Activated CD8-positive, alpha-beta memory T cell treated with anti-CD3 and anti-CD28 coated beads for 36 hours (primary cell): ENCODE measurements at regions not wholly inside any gene's neighbourhood (a gene's known extent, or its start where the extent isn't known, plus 50 kb on each side); places are given as distances from the start of the nearest gene placed in this dataset.

Source experiments
- CTCF ChIA-PET: fragments of 350-600 bp; sonication (Branson Sonifier 250); formaldehyde crosslinking; loops from one replicate; lab custom pipeline; 2021; ENCODE audit warnings: antibody characterized with exemption; lab: Charles Lee
- POLR2A ChIA-PET: fragments of 350-600 bp; sonication (Branson Sonifier 250); formaldehyde crosslinking; loops from one replicate; lab custom pipeline; 2021; ENCODE audit warnings: antibody characterized with exemption; lab: Charles Lee

DNA sequence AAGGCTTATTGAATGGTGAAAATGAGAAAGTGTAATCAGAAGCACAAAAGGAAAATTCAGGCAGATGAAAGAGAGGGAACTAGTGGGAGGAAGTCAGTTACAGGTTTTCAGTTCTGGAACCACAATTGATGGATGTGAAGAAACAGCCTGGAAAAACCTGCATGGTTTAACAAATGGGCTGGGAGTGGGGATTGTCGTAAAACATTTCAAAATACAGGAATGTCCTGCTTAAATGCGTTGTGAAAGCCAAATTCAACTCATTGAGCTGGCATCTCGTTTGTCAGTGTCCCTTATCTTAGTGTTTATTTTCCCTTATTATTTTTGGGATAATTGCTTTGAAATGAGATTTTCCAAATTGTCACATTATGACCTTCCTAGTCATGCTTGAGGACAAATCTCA, 106.5 kb upstream of the RFC3 start:
- CTCF ChIA-PET, result no interaction called here
- POLR2A ChIA-PET, result no interaction called here

DNA sequence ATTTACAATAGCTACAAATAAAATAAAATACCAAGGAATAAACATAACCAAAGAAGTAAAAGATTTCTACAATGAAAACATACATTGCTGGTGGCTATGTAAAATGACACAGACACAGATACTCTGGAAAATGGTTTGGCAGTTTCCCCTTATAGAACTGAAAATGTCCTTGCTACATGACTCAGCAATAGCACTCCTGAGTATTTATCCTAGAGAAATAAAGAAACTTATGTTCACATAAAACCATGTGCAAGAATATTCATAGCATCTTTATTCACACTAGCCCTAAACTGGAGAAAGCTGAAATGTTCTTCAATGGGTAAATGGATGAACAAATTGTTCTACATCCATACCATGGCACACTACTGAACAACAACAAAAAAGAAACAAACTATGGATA, 100.2 kb upstream of the RFC3 start:
- CTCF ChIA-PET, result no interaction called here
- POLR2A ChIA-PET, result no interaction called here

DNA sequence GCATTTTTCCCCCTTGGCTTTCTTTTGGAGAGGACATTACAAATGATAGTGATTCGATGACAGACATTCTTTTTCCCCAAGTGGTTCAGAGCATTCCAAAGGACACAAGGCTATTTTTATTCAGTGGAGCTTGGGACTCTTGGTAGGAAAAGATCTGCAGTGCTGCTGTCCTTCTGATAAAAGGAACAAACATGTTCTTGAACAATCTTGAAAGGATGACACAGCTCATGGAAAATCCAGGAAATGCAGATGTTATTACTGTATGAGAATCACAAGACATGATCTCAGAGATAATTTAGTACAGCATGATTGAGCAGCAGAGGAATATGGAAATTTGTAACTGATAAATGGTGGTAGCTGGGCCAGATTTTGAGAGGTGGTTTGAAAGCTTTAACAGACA, 96.2 kb upstream of the RFC3 start:
- ChIA-PET POLR2A (no interaction called here), CTCF (interaction anchor here (0.5 to 3.8 kb wide), 4 partner anchors 32 to 178 kb away, joined by 3 to 19 read pairs (median 3); no protein-coding TSS in a partner anchor)

DNA sequence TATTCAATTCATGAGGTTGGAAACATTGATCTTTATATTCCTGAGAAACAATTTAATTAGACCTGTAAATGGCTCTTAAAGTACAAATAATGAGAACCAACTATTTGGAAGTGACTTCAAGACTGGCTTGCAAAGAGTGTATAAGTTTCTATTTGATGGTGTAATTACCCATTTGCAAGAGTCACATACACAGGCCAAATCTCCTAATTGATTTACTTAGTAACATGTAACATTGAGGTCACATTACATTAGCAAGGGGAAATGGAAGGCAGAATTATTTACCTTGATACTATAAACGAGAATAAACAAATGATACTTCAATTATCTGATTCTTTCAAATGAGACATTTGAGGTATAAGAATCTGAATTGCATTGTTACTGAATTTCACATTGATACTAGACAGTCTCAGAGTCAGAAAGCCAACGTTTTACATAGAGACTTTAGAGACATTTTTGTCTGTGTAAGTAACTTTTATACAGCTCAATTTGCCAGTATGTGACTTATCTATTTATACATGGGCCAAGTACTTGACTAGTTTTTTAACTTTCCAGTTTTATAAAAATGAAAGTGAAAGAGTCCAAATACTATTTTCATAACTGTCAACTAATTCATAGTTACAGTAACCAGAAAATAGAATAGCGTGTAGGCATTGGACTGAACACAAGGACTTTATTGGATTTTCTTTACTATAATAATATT, 95.6 kb upstream of the RFC3 start:
- POLR2A ChIA-PET, result no interaction called here

DNA sequence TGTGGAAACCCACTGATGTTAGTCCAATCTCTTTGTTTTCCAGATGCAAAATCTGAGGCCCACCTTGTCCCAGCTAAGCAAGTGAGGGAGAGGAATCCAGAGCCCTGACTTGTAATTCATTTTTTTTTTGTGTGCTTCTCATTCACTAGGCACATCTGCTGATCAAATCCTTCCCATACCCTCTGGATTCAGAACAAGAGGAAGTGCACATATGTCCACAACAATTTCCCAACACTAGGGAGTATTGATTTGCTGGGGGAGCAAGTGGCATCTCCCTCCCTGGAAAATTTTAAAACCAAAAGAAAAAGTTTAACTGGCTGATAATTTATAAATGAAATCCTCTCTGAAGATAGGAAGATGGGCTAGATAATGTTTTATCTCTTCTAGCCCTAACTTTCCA, 94.6 kb upstream of the RFC3 start:
- POLR2A ChIA-PET, result no interaction called here

More for the DNA sequence above, 95.6 kb upstream of the RFC3 start:
- CTCF ChIA-PET, result interaction anchor here (0.5 to 3.8 kb wide), 5 partner anchors 32 to 179 kb away, joined by 3 to 19 read pairs (median 3); no protein-coding TSS in a partner anchor

DNA sequence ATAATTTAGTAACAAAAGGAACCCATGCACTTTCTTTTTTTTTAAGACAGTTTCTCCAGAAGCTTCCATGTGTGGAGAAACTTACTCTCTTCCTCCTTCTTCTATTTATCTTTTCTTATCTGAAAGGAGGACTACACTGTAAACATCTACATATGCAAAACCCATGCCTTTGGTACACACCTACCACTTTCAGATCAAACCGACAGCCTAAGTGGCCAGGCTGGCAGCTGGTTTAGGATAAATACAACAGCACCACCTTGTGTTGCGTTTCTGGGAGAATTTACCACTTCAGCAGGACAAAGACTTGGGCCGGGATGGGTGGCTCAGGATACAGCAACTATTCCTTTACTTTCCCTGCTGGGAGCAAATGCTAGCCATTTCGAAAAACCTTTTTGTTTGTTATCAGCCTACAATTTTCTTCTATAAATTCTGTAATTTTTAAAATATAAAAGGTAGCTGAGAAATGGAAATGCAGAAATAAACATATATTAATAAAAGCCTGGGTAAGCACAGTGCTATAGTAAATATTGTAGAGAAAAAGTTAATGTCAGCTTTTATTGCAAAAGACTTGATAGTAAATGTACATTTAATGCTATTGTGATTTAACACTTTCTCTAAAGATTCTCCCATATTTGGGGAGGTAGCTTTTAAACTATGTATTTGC, 94.0 kb upstream of the RFC3 start:
- CTCF ChIA-PET, result interaction anchor here (0.6 to 3.8 kb wide), 8 partner anchors 17 to 500 kb away, joined by 3 to 19 read pairs (median 4); no protein-coding TSS in a partner anchor
- POLR2A ChIA-PET, result interaction anchor here (0.7 kb wide), 1 partner anchor 117 kb away, joined by 3 read pairs; no protein-coding TSS in a partner anchor

More for the DNA sequence above, 94.6 kb upstream of the RFC3 start:
- CTCF ChIA-PET, result interaction anchor here (0.6 to 3.8 kb wide), 7 partner anchors 17 to 495 kb away, joined by 3 to 19 read pairs (median 5); no protein-coding TSS in a partner anchor

DNA sequence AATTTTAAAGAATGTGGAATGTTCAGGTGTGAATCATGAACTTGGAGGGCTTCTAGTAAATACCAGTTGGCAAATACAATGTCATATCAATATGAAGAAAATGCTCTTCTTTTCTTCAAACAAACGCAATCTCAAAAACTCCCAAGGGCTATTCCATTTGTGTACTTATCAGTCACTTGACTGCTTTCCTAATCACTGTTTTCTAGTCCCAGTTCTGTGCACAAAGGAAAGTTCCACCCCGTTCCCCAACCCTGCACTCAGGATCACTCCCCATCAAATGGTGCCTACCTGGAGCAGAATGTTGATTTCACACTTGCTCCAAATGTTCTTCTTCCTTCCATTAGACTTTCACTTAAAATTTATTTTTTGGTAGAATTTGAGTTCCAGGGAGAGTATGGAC, 92.6 kb upstream of the RFC3 start:
- ChIA-PET CTCF (interaction anchor here (2.1 kb wide), 1 partner anchor 497 kb away, joined by 5 read pairs; no protein-coding TSS in a partner anchor), POLR2A (no interaction called here)

DNA sequence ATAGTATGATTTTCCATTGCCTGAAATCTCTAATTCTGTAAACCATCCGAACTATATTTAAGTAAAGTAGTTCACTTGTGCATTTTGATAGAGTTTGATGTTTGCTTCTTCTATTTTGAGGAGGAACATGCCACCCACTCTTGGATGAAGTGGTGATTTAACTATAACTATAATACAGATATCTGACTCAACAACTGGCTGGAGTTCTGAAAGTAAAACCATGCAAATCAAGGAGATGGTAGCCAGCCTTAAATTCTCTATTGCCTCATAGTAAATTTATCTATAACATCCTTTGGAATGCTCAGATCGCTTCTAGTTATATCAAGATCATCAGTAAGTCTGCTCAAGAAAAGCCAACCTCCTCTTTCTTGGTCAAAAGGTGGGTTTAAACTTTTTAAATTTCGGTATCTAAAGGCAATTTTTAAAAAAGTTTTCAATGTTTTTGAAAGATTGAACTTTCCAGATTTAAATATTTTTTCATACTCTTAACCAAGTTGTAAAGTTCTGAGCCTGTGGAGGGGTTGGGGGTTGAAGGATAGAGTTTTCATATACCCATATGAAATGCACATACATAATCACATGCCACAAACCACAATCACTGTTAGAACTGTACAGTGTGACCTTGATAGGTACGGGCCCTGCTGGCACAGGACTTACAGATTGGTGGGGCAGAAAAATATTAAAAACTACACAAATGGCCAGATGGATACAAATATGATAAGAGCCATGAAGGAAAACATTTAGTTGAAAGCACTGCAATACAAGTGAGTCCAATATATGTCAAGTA, 90.5 kb upstream of the RFC3 start:
- POLR2A ChIA-PET, result no interaction called here
- CTCF ChIA-PET, result no interaction called here

DNA sequence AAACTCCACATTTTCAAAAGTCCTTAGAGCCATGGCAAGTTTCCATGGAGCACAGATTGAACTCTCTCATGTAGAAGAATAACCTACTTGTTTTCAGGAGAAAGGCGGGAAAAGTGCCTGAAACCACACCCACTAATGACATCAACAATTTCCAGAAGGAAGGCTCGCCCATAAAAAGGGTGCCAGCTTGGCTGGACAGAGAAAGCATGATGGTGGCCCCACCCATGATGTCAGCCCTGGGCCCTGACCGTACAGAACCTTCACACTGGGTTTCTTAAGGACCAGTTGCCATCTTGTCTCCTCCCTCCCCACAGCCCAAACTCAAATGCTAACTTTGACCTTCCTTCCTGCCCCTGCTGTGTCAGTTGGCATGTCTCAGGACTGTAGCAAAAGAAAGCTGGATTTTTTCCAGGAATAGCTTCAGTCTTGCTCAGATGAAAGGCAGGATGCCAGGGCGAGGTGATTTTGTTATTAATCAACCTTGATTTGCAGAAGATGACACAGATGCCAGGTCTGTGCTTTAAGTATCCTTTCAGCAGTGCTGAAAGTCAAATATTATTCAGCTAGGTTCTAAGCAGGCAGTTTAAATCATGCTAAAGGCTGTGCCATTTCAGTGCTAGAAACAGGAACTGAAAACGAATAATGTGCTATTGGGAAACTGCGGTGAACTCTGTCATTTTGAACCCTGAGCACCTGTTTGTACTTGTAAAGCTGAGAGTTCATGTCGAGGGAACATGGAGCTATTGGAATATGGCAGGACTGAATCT, 89.5 kb upstream of the RFC3 start:
- ChIA-PET CTCF (interaction anchor here (1.1 kb wide), 1 partner anchor 186 kb away, joined by 5 read pairs; no protein-coding TSS in a partner anchor), POLR2A (no interaction called here)

DNA sequence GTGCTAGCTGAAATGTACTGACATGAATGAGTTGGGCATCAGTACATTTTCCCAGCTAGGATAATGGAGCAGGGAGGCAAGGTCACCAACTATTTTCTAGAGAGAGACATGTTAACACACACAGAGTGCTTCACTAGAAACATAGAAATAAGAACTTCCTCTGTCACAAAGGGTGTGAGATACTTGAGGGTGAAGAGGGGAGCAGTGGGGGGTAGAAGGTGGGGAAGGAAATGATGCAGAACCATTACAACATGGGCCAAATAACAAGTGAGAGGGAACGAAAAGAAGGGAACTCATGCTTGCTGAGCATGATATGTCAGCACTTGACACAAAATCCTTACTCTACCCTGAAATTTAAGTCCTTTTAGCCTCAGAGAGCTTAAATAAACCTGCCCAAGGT, 87.8 kb upstream of the RFC3 start:
- CTCF ChIA-PET, result no interaction called here

DNA sequence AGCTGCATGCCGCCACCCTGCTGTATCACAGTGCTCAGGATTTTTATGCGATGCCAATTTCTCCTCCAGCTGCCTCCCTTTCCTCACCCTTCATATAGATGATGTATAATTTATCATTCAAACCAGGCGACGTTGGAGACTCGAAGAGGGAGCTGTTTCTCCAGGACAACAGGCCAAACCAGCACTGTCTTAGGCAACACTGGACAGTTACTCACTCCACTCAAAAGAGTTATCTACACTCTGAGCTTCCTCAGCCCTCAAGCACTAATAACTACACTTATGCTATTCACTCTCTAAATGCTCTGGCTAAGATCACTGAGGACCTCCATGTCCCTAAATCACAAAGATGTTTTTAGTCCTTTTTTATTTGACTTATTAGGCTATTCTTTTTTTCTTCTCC, 87.3 kb upstream of the RFC3 start:
- POLR2A ChIA-PET, result no interaction called here
- CTCF ChIA-PET, result no interaction called here

More for the DNA sequence above, 87.8 kb upstream of the RFC3 start:
- POLR2A ChIA-PET, result no interaction called here

DNA sequence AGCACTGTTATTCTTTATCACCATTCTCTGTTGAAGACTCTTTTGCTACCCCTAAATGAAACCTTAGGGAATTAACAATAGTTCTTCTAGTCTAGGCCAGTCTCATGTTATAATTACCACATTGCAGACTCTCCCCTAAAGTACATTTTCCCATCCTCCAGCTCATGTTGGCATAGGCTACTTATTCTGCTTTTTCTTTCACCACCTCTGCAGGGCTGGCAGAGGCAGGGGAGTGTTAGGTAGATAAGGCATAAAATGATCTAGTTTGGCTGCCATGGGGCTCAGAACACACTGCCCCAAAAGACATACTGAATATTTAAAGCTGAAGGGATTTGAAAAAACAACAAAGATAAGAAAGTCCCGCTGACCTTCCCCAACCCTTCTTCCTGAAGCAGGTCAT, 82.7 kb upstream of the RFC3 start:
- ChIA-PET CTCF (no interaction called here), POLR2A (no interaction called here)

DNA sequence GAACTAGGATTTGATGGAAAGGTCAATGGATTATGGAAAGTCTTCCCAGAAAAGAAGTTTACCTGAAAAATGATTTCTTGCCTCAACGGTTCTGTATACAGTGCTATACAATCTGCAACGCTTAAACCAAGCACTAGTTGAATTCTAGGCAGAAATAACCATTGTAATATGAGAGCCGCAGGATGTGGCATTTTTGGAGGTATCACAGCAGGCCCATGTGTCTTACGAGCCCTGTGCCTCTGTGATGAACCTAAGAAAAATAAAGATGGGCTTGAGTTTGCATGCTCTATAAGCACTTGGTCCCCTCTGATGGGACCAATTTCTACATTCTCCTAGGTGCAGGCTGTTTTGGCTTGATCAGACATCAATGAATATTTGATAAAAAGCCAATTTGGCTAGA, 78.7 kb upstream of the RFC3 start:
- ChIA-PET POLR2A (no interaction called here), CTCF (no interaction called here)

DNA sequence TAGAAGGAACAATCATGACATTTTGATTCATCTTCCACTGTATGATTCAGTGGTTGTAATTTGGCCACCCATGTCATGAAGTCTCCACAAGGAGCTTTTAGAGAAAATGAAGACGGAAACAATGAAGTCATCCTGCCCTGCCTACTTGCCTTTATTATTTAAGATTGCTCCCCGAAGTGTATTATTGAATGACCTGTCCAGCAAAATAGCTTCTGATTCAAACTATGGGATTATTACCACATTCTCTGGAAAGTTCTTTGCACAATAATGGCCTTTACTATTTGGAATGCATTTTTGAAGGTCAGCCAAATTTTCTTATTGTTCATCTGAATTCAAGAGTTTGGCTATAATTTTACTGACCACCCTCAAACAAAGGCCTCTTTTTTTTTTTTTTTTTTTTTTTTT, 77.8 kb upstream of the RFC3 start:
- POLR2A ChIA-PET, result no interaction called here
- CTCF ChIA-PET, result interaction anchor here (0.6 kb wide), 1 partner anchor 17 kb away, joined by 7 read pairs; no protein-coding TSS in a partner anchor

DNA sequence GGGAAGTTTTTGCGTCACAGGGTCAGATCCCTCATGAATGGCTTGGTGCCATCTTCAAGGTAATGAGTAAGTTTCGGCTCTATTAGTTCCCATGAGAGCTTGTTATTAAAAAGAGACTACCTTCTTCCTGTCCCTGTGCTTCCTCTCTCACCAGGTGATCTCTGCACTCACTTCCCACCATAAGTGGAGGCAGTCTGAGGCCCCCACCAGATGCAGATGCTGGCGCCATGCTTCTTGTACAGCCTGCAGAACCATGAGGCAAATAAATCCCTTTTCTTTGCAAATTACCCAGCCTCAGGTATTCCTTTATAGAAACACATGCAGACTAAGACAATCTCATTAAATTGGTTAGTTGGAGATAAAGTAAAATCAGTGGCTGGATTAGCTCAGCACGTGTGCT, 75.6 kb upstream of the RFC3 start:
- ChIA-PET POLR2A (no interaction called here), CTCF (no interaction called here)

DNA sequence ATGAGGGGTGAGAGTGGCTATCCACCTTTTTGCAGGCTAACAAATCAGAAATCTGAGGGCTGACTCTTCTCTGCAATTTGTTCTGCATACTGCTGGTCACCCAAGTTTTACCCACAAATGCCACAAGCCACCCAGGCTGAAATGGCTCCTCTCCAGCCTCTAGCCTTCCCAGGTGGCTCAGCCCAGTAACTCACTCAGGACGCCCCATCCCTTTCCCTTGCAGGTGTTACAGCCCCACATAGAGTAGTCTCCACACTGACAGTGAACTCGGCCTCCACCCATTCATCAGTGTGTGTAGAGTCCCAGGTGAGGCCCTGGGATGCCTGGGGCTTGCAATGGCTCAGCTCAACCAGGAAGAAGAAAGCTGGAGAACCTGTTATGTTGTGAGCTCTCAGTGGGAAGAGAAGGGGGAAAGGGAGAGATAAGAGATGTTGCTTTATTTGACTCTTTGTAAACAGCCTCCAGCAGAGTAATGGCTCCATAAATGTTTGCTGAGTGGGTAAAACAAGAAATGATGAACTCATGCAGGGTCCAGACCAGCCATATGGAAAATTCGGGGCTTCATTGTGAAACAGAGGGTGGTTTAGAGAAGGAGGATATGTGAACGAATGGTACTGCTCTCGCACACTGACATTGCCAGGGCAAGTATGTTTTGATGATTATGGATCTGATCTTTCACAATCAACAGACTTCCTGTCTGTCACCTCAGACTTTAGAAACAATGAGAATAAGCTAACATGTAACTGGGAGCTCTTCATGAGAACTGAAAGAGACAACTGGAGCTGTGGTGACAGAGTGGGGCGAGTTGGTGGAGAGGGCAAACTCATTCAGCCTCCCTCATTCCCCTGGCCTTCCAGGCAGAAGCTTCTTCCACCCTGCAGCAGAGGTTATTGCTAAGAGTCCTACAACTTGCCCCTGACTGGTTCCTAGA, 74.2 kb upstream of the RFC3 start:
- CTCF ChIA-PET, result no interaction called here
- POLR2A ChIA-PET, result interaction anchor here (0.6 kb wide), 1 partner anchor 20 kb away, joined by 3 read pairs; no protein-coding TSS in a partner anchor

DNA sequence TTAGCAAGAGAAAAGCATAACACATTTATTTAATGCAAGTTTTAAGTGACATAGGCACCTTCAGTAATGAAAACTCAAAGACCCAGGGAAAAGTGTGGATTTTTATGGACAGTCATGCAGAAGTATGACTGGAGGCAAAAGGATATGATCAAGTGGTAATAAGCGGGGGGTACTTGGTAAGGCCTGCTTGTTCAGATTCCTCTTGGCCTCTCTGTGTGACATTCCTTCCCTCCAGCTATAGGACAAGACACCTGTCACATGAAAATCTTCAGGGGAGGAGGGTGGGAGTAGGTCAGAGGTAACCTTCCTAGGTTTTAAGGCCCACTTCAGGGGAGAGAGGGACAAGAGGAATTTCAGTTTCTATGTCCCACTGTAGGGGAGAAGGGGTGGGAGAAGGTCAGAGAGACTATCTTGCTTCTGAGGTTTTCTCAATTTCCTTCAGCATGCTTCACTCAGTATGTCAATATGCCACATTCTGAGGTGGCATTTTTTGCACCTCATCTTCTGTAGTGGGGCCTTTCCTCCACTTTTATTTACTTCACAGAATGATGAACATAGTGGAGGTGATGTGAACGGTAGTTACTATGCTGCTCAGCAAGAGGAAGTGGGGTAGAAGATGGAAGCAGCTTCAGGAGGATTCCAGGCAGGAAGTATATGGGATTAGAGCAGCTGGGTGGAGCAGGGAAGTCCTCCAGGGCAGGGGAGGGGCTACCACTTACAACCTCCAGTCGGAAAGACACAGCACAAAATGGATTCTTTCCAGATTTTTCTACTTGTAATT, 73.2 kb upstream of the RFC3 start:
- CTCF ChIA-PET, result no interaction called here
- POLR2A ChIA-PET, result interaction anchor here (0.6 kb wide), 1 partner anchor 19 kb away, joined by 3 read pairs; no protein-coding TSS in a partner anchor
